MV-4-11 (cell line): ENCODE measurements at regions not wholly inside any gene's neighbourhood (a gene's known extent, or its start where the extent isn't known, plus 50 kb on each side); places are given as distances from the start of the nearest gene placed in this dataset.
"Not testable (repeated sequence)": the region's sequence is repeated elsewhere in the genome, so short reads cannot be mapped to it uniquely, and the experiment has no call there.

Experiments used
- DNase-seq: peaks from one replicate; lab custom pipeline; 2025; lab: John Stamatoyannopoulos, UW

DNA sequence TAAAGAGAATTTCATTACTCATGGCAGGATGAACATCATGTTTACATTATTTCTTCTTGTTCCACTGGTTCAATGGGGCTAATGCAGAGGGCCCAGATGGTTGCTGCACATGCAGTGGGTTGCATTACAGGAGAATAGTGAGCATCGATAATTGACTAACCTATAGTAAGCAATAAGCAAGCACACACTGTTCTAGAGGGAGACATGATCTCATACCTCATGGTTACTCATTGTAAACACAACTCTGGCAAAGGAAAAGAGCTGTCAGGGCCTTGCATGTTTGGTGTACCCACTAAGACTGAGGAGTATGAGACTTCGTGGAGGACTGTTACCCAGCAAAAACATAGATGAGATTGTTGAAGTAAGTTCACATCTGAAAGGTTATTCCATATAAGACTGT is 885.6 kb upstream of the VRK2 start:
- no peak for DNase-seq

DNA sequence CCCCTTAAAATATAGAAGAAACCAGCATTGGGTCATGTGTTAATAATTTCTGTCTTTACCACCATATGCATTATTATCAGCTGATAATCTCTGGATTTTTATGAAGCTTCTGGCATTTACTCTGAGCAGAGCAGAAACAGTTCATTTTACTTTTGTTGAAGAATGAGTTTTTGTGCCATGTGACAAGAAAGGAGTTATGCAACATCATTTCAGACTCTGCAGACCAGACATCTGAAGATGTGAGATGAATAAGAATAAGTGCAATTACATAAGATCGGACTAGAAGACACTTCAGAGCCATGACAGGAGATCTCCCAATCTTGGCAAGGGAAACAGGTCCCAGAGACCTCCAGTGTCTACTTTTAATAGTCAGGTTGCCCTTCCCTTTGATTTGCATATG is 869.4 kb upstream of the VRK2 start:
- DNase-seq: no peak

DNA sequence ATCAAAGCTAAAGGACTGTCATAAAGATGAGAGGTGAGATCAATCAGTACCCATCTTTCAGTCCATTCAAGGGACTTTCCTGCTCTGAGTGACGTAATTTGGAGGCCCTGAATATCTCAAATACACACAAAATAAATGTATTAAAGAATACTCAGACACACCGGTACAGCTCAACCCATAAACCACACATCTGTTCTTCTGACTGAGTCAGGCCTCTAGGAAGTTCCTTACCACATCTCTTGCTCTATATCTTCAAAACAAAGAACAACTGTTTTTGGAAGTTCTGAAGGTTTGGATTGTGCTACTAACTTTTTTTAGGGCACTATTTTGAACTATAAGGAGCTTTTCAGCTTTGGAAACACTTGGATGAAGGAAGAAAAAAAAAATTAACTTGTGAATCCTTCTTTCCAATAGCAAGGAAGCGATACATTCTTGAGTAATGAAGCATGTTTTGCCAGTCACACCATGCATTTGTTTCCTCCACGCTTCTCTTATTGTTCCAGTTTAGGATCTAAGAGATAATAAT is 866.5 kb upstream of the VRK2 start:
- no peak for DNase-seq

DNA sequence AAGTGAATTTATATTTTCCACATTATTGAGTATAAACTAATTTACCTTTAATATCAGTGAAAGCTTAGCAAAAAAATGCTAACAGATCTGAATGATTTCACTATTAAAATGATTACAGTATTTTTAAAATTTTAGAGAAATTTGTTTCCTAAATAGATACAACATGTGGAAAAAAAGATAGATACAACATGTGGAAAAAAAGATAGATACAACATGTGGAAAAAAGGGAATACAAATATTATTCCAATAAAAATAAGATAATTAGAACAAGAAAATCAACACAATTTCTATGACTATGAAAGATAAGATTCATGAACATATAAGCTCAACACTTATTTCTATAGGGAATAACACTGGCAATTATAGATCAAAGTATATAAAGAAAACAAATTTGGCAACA is 865.9 kb upstream of the VRK2 start:
- no peak for DNase-seq

DNA sequence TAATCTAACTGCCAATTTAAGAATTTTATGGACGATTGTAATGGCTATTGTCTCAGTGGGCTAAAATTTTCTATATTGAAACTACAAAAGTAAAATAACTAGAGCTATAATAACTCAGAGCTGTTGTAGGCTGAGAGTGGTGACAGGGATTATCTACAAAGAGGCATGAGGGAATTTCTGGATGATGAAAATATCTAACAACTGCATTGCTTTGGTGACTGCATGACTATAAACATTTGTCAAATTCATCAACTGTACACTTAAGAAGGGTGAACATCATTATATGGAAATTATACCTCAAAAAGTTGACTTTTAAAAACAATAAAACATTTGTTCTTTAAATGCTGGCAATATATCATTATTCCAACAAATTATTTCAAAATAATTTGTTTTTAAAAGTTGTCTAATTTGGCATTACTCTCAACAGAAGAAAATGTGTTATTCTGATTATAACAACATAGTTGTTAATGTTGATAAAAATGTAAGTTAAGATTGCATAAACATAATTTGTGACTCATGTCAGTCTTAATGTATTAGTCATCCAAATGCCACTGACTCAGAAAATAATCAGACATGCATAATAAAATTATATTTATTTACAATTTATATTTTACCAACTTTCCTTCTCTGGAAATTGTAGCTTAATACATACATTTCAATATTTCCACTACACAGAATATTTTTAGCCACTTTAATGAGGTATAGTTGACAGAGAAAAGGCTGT is 865.1 kb upstream of the VRK2 start:
- DNase-seq: no peak

DNA sequence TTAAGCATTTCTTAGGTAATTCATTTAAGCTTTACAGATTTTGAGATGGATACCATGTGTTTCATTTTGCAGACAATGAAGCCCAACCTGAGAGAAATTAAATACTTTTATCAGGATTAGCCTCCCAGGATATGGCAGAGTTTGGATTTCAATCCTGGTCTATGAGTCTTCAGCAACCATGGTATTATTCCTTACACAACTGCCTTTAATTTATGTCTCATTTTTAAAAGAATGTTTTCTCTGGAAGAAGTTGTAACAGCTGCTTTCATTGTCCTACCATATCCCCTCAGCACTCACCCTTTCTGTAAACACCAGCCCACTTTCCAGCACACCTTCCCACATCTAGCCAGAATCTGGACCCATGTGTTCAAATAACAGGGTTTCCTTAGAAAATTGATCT is 863.7 kb upstream of the VRK2 start:
- no peak for DNase-seq

DNA sequence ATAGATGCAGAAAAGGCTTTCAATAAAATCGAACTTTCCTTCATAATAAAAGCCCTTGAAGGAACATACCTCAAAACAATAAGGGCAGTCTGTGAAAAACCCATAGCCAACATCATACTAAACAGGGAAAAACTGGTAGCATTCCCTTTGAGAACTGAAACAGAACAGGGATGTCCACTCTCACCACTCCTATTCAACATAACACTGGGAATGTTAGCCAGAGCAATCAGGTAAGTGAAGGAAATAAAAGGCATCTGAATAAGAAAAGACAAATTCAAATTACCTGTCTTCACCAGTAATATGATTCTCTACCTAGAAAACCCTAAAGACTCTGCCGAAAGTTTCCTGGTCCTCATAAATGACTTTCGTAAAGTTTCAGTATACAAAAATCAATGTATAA is 861.0 kb upstream of the VRK2 start:
- DNase-seq: no peak

DNA sequence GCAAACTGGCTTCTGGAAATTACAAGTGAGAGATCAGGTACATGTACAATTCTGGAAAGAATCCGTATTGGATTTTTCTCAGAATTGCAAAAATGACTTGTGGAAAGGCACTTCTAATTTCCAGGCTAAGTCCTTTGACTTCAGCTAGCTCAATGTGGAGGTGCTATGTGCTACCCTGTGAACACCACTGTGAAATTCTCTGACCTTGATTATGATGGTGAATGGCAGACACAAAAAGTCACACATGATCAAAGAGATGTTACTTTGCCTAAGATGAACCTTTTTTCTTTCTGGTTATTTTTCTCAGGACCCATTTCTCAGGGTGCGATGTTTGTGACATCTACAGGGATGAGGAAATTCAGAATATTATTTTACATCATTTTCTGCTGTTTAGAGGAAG is 856.6 kb upstream of the VRK2 start:
- no peak for DNase-seq

DNA sequence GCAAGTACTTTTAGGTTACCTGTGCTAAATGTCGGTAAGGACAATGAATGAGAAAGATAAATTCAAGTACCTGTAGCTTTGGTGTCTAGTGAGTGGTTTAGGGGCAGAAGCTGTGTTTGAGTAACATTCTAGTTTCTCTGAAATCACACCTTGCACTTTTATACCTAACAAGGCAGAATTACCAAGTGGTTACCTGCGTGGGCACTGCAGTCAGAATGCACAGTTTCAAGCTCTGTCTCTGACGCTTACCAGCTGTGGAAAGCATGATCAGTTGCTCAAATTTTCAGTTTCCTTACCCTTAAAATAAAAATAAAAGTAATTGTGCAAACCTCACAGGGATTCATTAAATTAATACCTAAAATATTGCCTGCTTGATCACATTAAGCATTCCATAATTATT is 846.9 kb upstream of the VRK2 start:
- DNase-seq: no peak

DNA sequence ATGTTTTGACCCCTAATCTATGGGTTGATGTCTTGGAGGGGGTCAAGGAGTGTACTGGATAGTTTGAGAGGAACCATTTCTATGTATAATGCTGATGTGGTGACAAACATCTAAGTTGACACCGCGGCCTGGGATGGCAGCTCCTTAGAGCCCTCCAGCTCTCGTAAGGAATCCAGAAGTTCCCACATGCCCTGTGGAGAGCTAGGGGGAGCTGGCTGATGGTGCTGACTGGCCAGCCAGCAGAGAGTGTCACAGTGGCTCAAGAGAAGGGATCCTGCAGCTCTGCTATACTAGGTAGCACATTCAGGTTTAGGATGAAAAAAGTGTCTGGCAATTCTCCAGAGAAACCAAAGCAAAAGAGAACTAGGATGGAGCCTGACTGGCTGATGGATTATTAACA is 842.2 kb upstream of the VRK2 start:
- DNase-seq: no peak

DNA sequence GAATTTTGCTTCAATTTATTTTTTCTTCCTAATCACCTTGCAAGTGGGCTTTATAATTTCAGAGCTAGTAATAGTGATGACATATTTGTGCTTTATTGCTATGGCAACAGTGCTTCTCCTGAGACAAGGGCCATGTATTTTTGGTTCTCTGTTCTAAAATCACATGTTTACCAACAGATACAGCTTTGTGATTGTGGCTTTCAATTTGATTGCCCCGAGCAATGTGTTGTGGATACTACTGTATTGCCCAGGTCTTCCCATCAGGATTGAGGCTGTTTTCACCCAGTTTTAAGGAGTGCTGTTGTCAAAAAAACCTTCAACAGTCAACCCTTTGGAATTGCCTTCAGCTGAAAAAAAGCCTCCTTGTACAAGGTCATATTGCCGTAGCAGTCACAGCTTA is 841.4 kb upstream of the VRK2 start:
- DNase-seq: no peak

DNA sequence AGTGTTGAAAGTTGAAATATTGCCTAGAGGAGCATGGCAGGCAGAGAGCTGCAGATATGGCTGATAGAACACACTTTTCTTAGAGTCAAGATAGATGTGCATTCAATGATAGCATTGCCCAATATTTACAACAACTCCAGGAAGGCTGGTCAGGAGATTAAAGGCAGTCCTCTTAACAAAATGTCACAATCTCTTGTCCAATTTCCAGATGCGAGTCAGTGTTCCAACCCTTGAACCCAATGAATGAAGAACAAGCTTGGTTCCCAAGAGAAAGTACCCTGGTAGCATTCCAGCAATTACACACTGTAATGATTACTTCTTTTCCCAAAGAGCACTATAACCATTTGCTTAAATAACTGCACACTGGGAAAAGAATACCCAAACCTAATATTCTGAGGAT is 839.4 kb upstream of the VRK2 start:
- no peak for DNase-seq

DNA sequence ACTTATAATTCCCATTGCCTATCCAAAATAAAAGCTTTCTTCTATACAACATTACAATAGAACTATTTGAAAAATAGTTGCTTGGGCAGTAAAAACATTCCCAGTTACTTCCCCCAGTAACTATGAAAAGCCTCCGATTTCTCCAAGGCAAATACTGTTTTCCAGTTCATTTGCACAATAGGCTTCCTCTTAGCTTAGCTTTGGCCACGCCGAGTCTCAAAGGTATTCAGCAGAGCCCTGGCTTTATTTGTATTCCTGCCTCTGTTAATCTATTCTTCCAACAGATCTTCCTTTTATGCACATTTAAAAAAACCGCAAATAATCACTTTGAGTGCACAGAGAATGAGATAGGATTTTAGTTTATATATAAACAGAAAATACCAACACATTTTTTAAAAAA is 836.8 kb upstream of the VRK2 start:
- DNase-seq: no peak

DNA sequence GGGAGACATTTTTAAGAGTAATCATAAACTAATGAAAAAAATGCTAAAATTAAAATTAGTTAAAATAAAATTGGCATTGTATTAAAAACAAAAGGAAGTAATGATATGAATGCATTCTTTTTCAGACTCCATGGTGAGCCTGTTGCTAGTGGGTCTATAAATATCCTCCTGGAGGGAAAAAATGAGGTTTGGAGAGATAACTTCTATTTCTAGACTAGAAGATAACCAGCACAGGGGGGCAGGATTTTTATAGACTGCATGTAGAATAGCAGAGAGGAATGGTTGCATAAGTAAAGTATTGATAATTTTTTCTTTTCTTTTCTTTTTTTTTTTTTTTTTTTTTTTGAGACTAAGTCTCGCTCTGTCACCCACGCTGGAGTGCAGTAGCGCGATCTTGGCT is 835.8 kb upstream of the VRK2 start:
- no peak for DNase-seq

DNA sequence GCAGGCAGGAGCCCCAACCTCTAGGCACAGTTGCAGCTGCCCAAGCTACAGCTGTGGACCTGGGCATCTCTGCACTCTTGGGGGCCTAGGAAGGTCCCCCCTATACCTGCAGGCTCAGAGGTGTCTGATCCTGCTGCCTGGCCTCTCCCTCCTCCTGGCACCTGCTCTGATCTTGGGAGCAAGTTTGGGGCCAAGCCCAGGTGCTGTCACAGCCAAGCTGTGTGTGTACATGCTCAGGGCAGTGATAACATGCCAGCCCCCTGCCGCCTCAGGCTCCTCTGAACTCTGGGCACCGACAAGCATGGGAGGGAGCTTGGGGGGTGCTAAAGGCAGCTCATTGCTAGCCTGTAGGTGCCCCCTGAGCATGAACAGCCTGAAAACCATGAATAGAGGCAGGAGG is 829.6 kb upstream of the VRK2 start:
- no peak for DNase-seq

DNA sequence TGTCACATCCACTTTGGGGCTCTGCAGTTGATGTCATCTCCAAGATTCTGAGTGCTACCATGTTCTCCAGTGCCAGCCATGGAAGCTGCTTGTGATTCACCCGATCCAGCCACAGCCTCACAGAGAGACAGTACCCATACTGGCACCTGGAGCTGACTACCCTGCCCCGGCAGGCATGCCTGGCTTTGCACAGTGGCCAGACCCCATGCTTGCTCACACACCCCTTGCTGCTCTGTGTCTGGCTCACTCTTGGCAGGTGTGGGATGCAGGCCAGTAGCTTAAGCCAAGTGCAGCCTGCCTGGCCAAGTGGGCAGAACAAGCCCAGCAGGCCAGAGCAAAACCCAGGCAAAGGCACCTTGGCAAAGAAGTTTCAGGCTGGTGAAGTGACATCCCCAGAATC is 828.4 kb upstream of the VRK2 start:
- no peak for DNase-seq

DNA sequence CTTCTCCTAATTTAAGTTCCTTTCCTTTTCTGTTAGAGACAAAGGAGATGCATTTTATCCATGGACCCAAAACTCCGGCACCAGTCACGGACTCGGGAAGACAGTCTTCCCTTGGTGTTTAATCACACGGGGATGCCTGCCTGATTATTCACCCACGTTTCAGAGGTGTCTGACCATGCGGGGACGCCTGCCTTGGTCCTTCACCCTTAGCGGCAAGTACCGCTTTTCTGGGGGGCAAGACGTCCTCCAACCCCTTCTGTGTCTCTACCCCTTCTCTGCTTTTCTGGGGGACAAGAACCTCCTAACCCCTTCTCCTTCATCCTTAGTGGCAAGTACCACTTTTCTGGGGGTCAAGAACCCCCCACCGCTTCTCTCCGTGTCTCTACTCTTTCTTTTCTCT is 816.9 kb upstream of the VRK2 start:
- not testable (repeated sequence) for DNase-seq

DNA sequence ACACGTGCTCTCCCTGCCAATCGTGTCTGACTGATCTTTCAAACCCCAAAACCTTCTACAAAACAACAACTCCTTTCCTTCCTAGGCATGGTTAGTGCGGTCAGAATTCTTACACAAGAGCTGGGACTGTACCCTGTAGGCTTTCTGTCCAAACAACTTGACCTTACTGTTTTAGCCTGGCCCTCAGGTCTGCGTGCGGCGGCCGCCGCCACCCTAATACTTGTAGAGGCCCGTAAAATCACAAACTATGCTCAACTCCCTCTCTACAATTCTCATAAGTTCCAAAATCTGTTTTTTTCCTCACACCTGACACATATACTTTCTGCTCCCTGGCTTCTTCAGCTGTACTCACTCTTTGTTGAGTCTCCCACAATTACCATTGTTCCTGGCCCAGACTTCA is 814.3 kb upstream of the VRK2 start:
- DNase-seq: not testable (repeated sequence)

DNA sequence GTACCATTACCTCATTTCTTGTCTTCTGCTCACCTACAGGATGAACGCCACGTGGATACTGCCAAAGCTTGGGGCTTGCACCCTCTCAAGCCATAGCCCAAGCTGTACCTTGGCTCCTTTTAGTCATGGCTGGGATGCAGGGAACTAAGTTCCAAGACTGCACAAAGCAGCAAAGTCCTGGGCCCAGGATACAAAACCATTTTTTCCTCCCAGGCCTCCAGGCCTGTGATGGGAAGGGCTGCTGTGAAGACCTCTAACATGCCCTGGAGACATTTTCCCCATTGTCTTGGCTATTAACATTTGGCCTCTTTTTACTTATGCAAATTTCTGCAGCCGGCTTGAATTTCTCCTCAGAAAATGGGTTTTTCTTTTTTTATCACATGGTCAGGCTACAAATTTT is 795.1 kb upstream of the VRK2 start:
- DNase-seq: not testable (repeated sequence)

DNA sequence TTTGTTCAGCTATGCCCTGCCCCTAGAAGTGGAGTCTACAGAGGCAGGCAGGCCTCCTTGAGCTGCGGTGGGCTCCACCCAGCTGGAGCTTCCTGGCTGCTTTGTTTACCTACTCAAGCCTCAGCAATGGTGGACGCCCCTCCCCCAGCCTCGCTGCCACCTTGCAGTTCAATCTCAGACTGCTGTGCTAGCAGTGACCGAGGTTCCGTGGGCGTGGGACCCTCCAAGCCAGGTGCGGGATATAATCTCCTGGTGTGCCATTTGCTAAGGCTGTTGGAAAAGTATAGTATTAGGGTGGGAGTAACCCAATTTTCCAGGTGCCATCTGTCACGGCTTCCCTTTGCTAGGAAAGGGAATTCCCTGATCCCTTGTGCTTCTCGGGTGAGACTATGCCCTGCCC is 770.2 kb upstream of the VRK2 start:
- DNase-seq: not testable (repeated sequence)

DNA sequence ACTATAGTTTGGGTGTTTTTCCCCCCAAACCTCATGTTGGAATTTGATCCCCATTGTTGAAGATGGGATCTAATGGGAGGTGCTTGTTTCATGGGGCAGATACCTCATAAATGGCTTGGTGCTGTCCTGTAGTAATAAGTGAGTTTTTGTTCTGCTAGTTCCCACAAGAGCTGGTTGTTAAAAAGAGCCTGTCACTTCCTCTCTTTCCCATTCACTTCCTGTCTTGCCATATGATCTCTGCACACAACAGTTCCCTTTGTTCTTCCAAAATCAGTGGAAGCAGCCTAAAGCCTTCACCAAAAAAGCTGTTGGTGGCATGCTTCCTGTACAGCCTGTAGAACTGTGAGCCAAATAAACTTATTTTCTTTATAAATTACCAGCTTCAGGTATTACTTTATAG is 768.2 kb upstream of the VRK2 start:
- no peak for DNase-seq

DNA sequence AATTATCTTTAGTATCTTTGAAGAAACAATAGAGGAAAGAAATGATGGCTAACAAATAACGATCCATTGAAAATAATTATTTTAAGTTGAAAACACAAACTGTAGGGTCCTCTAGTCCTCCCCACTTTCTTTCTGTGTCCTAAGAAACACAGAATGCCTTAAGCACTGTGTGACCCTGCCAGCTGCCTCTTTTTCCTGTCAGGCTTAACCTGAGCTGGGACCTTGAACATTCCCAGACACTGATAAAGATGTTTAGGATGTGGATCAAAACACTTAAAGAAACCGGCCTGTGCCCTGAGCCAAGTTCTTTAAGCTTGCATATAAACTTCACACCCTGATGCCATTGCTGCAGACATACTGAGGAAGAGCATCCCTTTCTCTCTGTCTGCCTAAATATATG is 755.4 kb upstream of the VRK2 start:
- no peak for DNase-seq

DNA sequence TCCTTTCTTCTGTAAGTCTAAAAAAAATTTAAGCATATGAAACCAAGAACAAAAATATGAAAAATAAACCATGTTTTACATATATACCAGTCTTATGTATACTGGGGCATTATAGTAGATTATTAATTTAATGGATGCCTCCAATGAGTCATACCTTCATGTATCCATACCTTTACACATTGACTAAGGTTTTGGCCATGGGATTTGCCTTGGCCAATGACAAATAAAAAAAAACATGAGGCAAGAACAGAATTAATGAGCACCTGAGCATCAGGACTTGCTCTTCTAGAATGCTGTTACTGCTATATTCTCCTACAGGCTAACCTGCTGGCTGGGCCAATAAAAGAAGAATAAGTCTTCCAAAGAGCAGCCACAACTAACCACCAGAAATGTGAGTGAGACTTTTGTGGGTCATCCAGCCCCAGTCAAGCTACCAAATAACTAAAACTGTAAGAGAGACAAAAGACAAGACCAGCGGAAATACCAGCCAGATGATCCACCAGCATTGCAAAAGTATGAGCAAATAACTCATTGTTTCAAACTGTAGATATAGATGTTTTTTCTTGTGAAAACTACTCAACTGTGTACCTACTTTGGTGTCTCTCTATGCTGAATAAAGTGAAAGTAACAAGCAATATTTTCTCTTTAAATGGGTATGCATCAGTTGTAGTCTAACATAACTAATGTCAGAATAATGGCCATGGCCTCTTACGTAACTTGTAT is 749.6 kb upstream of the VRK2 start:
- no peak for DNase-seq

DNA sequence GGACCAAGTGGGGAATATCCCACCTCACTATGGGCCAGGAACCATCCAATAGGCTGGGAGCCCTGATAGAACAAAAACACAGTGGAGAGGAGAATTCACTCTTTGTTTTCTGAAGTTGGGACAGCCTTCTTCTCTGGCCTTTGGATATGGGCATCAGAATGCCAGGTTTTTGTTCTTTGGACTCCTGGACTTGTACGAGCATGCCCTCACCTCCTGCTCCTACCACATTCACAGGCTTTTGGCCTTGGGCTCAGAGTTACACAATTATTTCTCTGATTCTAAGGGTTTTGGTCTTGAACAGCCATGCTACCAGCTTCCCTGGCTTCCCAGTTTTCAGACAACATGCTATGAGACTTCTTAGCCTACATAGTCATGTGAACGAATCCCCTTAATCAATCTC is 732.9 kb upstream of the VRK2 start:
- no peak for DNase-seq
